ENCODE measurements at regions not wholly inside any gene's neighbourhood (a gene's known extent, or its start where the extent isn't known, plus 50 kb on each side); places are given as distances from the start of the nearest gene placed in this dataset.

- H3K4me3 ChIP-seq = no peak overlapping the region
Observed at GRCh38 chr11:114964676-114965214, 286.4 kb downstream of the NXPE2 start.

DNA sequence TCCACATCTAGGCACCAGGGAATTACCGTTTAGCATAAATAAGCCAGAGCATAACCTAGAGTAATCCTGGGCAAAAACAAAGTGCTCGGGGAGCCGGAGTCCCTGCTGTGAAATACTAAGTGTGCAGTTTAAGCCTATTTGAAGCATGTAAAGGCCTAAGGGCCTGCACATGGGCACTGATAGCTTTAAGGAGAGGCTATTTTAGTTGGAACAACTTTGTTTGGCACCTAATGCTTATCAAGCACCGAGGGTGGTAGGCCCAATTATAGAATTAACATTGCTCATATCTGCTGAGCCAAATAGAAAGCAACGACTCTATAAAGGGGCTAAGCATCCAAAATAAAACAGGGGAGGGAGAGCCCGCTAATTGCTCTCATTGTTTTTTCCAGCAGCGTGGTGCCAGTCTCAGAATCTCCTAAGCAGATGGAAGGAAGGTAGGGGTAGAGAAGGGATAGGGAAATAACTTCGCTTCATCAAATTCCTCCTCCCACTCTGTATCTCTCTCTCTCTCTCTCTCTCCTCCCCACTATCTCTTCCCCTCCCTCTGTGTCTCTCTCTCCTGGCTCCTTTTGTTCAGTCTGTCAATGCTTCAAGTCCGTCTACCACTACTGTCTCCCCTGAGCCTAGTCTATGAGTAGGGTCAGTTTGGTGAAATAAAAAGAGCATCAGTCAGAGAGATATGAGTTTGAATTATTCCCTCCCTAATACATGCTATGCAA is 292.8 kb downstream of the NXPE2 start:
- Histone ChIP-seq H3K27me3 (replicated peaks; ENCODE audit: insufficient read depth) (no peaks in the 10 kb centered on the region), H3K36me3 (no peaks in the 10 kb centered on the region), H3K4me1 (ENCODE audit: control insufficient read depth in 1 of 2, low read depth in 2 of 2) (no peaks in the 10 kb centered on the region), H3K9me3 (no peaks in the 10 kb centered on the region), H3K4me3 (no peak overlapping the region), H3K27ac (no peak overlapping the region)
- TF ChIP-seq CTCF (IDR thresholded peaks at IDR 0.05) = no peak
- ATAC-seq (ENCODE audit: insufficient number of reproducible peaks, low FRiP score, low read depth) = no peak
- no peak for DNase-seq (ENCODE audit: low spot score)

More at GRCh38 chr11:114964676-114965214, 286.4 kb downstream of the NXPE2 start:
- DNase-seq (ENCODE audit: low spot score) = no peak
- Histone ChIP-seq H3K27ac (no peak overlapping the region), H3K9me3 (no peaks in the 10 kb centered on the region), H3K36me3 (no peaks in the 10 kb centered on the region), H3K27me3 (replicated peaks; ENCODE audit: insufficient read depth) (no peaks in the 10 kb centered on the region), H3K4me1 (ENCODE audit: control insufficient read depth in 1 of 2, low read depth in 2 of 2) (no peaks in the 10 kb centered on the region)
- TF ChIP-seq CTCF (IDR thresholded peaks at IDR 0.05) = no peak
- no peak for ATAC-seq (ENCODE audit: insufficient number of reproducible peaks, low FRiP score, low read depth)

DNA sequence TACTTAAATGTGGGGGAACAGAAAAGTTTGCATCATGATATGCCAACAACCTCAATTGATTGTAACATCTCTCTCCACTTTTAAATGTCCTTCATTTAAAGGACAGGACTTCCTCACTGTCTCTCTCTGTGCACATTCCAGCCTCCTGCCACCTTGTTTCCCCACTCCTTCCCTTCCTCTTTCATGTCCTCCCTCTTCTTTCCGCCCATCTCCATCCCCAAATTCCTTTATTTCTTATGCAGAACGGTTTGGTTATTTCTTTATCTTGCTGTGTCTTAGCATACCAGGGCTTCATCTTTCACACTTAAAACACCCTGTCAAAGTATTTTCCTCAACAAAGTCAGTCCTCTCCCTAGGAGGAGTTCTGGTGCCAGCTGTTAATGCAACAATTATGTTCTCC is 293.8 kb downstream of the NXPE2 start:
- no peak for TF ChIP-seq CTCF (IDR thresholded peaks at IDR 0.05)
- H3K36me3 ChIP-seq = no peaks in the 10 kb centered on the region
- ATAC-seq (ENCODE audit: insufficient number of reproducible peaks, low FRiP score, low read depth) (no peak), DNase-seq (ENCODE audit: low spot score) (no peak)
- no peaks in the 10 kb centered on the region for H3K27me3 ChIP-seq (replicated peaks; ENCODE audit: insufficient read depth)
- H3K4me1 ChIP-seq (ENCODE audit: control insufficient read depth in 1 of 2, low read depth in 2 of 2) = no peaks in the 10 kb centered on the region
- no peak overlapping the region for H3K4me3 ChIP-seq
- no peaks in the 10 kb centered on the region for H3K9me3 ChIP-seq
- no peak overlapping the region for H3K27ac ChIP-seq

GRCh38 chr11:114977651-114978050 is 299.3 kb downstream of the NXPE2 start:
- no peaks in the 10 kb centered on the region for H3K27me3 ChIP-seq (replicated peaks; ENCODE audit: insufficient read depth)
- ATAC-seq (ENCODE audit: insufficient number of reproducible peaks, low FRiP score, low read depth) (no peak), DNase-seq (ENCODE audit: low spot score) (no peak)
- no peak overlapping the region for H3K27ac ChIP-seq
- H3K4me1 ChIP-seq (ENCODE audit: control insufficient read depth in 1 of 2, low read depth in 2 of 2) = no peaks in the 10 kb centered on the region
- no peaks in the 10 kb centered on the region for H3K36me3 ChIP-seq
- TF ChIP-seq CTCF (IDR thresholded peaks at IDR 0.05) = no peak
- H3K9me3 ChIP-seq = no peaks in the 10 kb centered on the region
- H3K4me3 ChIP-seq = no peak overlapping the region

DNA sequence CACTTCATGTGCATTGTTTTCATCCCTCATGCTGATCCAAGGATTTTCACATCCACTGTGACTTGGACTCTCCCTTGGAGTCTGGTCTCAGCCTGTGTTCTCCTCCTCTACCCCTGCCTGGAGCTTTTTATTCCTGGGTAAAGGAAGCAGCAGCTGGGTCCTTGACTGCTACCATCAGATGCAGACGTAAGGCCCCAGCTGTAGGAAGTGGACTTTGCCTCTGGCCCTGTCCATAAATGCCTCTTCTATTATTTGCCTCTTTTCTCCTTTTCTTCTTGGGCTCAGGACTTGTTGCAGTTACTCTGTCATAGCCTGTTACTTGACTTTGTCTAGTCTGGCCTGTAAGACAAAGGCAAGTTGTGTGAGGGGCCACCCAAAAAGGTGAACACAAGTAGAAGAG is 303.8 kb downstream of the NXPE2 start:
- no peaks in the 10 kb centered on the region for H3K4me1 ChIP-seq (ENCODE audit: control insufficient read depth in 1 of 2, low read depth in 2 of 2)
- no peak overlapping the region for H3K4me3 ChIP-seq
- H3K27me3 ChIP-seq (replicated peaks; ENCODE audit: insufficient read depth) = no peaks in the 10 kb centered on the region
- no peak for ATAC-seq (ENCODE audit: insufficient number of reproducible peaks, low FRiP score, low read depth)
- no peaks in the 10 kb centered on the region for H3K36me3 ChIP-seq
- DNase-seq (ENCODE audit: low spot score) = no peak
- H3K9me3 ChIP-seq = no peaks in the 10 kb centered on the region
- no peak overlapping the region for H3K27ac ChIP-seq
- no peak for TF ChIP-seq CTCF (IDR thresholded peaks at IDR 0.05)
